Endothelial cell of umbilical vein (primary cell): ENCODE measurements at regions not wholly inside any gene's neighbourhood (a gene's known extent, or its start where the extent isn't known, plus 50 kb on each side); places are given as distances from the start of the nearest gene placed in this dataset.

Experiments
- BruUV-seq: library from RNA; stranded (reverse); fragments of 400-500 nt; replicated peaks from 2 replicates; lab custom pipeline; 2021; lab: Mats Ljungman, UMichigan
- CTCF ChIA-PET: fragments of 300-600, 350-600 bp; sonication (Branson Sonifier 250); formaldehyde crosslinking; loops from one replicate; lab custom pipeline; 2021; ENCODE audit warnings: antibody characterized with exemption, inconsistent platforms; lab: Charles Lee
- POLR2A ChIA-PET: fragments of 300-600, 350-600 bp; sonication (Branson Sonifier 250); formaldehyde crosslinking; loops from one replicate; lab custom pipeline; 2021; ENCODE audit warnings: antibody characterized with exemption, inconsistent platforms; lab: Charles Lee
- DNase-seq: peaks from one replicate; pipeline ENCODE4 v3.0.0-alpha.2; 2011; ENCODE audit warnings: low read depth, low spot score
- FAIRE-seq: peaks from 2 replicates; lab custom pipeline; 2011; peaks lifted over from hg19 to GRCh38; lab: Jason Lieb, UNC
- H2AFZ ChIP-seq: 2 replicates; pipeline ENCODE4 v1.6.0; 2012; ENCODE audit warnings: low read depth, low read length, control low read depth, inconsistent platforms
- H3K27ac ChIP-seq: 2 replicates; pipeline ENCODE4 v1.5.1; 2011; ENCODE audit warnings: low read depth, mild to moderate bottlenecking, control low read depth, low read length, moderate library complexity; ENCODE audit not compliant: insufficient read depth
- H3K27me3 ChIP-seq, 2 experiments: 2 replicates each; pipeline versions ENCODE4 v1.6.0 to v1.6.1; 2011; ENCODE audit warnings: low read length in 2 of 2, mixed read lengths in 1 of 2; ENCODE audit not compliant: control insufficient read depth in 2 of 2, insufficient read depth in 2 of 2
- H3K36me3 ChIP-seq, 2 experiments: 2 replicates in 1 of 2; 3 replicates in 1 of 2; pipeline ENCODE4 v1.5.1; 2011; ENCODE audit warnings: low read length in 2 of 2, mild to moderate bottlenecking in 1 of 2, moderate library complexity in 1 of 2; ENCODE audit not compliant: control insufficient read depth in 2 of 2, insufficient read depth in 2 of 2; ENCODE audit errors: extremely low read depth in 1 of 2
- H3K4me1 ChIP-seq: 3 replicates; pipeline ENCODE4 v1.5.1; 2011; ENCODE audit warnings: mild to moderate bottlenecking, low read length; ENCODE audit not compliant: control insufficient read depth, insufficient read depth; ENCODE audit errors: extremely low read depth
- H3K4me2 ChIP-seq: 2 replicates; pipeline ENCODE4 v1.6.1; 2011; ENCODE audit warnings: low read length, control low read depth, mixed read lengths; ENCODE audit not compliant: insufficient read depth
- H3K4me3 ChIP-seq, 3 experiments: fragments of 200-600 bp in 1 of 3; sonication (generic), shearing (Covaris generic) in 1 of 3; replicated peaks in 1 of 3; 2 replicates each; pipeline ENCODE4 v1.5.1; 2011 to 2016; ENCODE audit warnings: control low read depth in 3 of 3, low read length in 3 of 3, mild to moderate bottlenecking in 2 of 3, inconsistent platforms in 1 of 3, low read depth in 1 of 3, moderate library complexity in 1 of 3; ENCODE audit not compliant: insufficient read depth in 1 of 3
- H3K79me2 ChIP-seq: 2 replicates; pipeline ENCODE4 v1.6.0; 2012; ENCODE audit warnings: low read length, inconsistent platforms; ENCODE audit not compliant: control insufficient read depth, insufficient read depth
- H3K9ac ChIP-seq: replicated peaks from 2 replicates; pipeline ENCODE3; 2011; ENCODE audit warnings: low read length, control low read depth; ENCODE audit not compliant: insufficient read depth; ENCODE audit errors: extremely low read depth
- H3K9me1 ChIP-seq: replicated peaks from 3 replicates; pipeline ENCODE4 v1.6.0; 2011; ENCODE audit warnings: mild to moderate bottlenecking, low read length; ENCODE audit not compliant: control insufficient read depth, insufficient read depth; ENCODE audit errors: extremely low read depth
- H3K9me3 ChIP-seq: replicated peaks from 2 replicates; pipeline ENCODE4 v1.5.1; 2012; ENCODE audit warnings: low read length, inconsistent platforms; ENCODE audit not compliant: control insufficient read depth, insufficient read depth
- H4K20me1 ChIP-seq: replicated peaks from 2 replicates; pipeline ENCODE3; 2011; ENCODE audit warnings: mild to moderate bottlenecking, low read length; ENCODE audit not compliant: control insufficient read depth, insufficient read depth; ENCODE audit errors: extremely low read depth
- EZH2 ChIP-seq: IDR thresholded peaks from 2 replicates; pipeline ENCODE4 v1.6.1; 2012; ENCODE audit warnings: borderline replicate concordance, low read depth, mild to moderate bottlenecking, moderate library complexity, low read length, inconsistent platforms; ENCODE audit not compliant: severe bottlenecking
- FOS ChIP-seq: IDR thresholded peaks from 2 replicates; pipeline ENCODE4 v1.6.1; 2011; ENCODE audit warnings: mild to moderate bottlenecking, low read length, moderate library complexity, borderline replicate concordance; ENCODE audit not compliant: insufficient read depth
- GATA2 ChIP-seq: IDR thresholded peaks from 2 replicates; pipeline ENCODE4 v1.7.0; 2011; ENCODE audit warnings: low read depth, mild to moderate bottlenecking, moderate library complexity, mixed read lengths, low read length; ENCODE audit not compliant: insufficient read length, insufficient read depth
- JUN ChIP-seq: IDR thresholded peaks from 2 replicates; pipeline ENCODE4 v1.6.1; 2011; ENCODE audit warnings: borderline replicate concordance, low read depth; ENCODE audit not compliant: insufficient read length, insufficient read depth
- MYC ChIP-seq: IDR thresholded peaks from one replicate; pipeline ENCODE4 v1.6.1; 2011; ENCODE audit warnings: mild to moderate bottlenecking, low read depth, low read length
- POLR2A ChIP-seq: IDR thresholded peaks from 2 replicates; pipeline ENCODE4 v1.6.1; 2012; ENCODE audit warnings: low read depth, mild to moderate bottlenecking, control low read depth, low read length
- POLR2AphosphoS5 ChIP-seq: IDR thresholded peaks from 2 replicates; pipeline ENCODE4 v1.6.1; 2012; ENCODE audit warnings: low read depth, mild to moderate bottlenecking, control low read depth, low read length, moderate library complexity; ENCODE audit not compliant: insufficient read depth
- dilution Hi-C: fragments of 300-500 bp; cut with MboI; formaldehyde crosslinking; loops from one replicate; pipeline ENCODE4 v1.15.0; 2019; ENCODE audit warnings: low sequenced_read_pairs; ENCODE audit not compliant: extremely low pct_ligation_motif_present
- intact Hi-C: fragments of 100-400 bp; cut with micrococcal nuclease; formaldehyde crosslinking; loops from one replicate; pipeline ENCODE4 v1.10.0; 2022
- TF ChIP-seq, protein P1 (sequence below), 2 donors: IDR thresholded peaks; 1 replicate in 1 of 2; 2 replicates in 1 of 2; pipeline ENCODE4 v1.5.1; 2011; ENCODE audit warnings: low read length in 2 of 2, mild to moderate bottlenecking in 2 of 2, moderate library complexity in 2 of 2, control low read depth in 1 of 2, inconsistent platforms in 1 of 2, low read depth in 1 of 2; ENCODE audit not compliant: insufficient read depth in 1 of 2; ENCODE audit errors: extremely low read depth in 1 of 2
- TF ChIP-seq, protein P2 (sequence below): IDR thresholded peaks from 2 replicates; pipeline ENCODE4 v1.6.1; 2011; ENCODE audit not compliant: insufficient read depth, insufficient read length

DNA sequence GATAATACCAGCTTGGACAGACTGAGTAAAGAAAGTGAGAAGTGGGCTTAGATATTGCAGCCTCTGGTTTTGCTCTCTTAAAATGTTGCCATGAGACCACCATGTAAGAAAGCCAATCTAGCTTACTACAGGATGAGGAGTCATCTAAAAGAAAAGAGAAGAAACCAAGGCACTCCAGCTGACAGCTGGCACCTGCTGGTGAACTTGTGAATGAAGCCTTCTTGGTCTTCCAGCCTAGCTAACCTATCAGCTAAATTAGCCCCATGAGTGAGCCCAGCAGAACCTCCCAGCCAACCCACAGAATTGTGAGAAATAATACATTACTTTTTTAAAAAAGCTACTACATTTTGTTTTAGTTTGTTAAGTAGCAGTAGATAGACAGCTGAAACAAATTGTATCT lies 154.5 kb upstream of the QRFPR start:
- H3K4me1 ChIP-seq, result no peaks in the 10 kb centered on the region
- H3K9ac ChIP-seq, result no peak overlapping the region
- H3K79me2 ChIP-seq, result no peaks in the 10 kb centered on the region
- dilution Hi-C loops, result no loop called here
- no peak overlapping the region for H2AFZ ChIP-seq
- H4K20me1 ChIP-seq, result peaks cover 2% of the 10 kb centered on the region
- no peak overlapping the region for H3K27ac ChIP-seq
- FAIRE-seq (no peak), DNase-seq (no peak)
- intact Hi-C loops, result no loop called here
- H3K9me1 ChIP-seq, result no peaks in the 10 kb centered on the region
- H3K9me3 ChIP-seq, result no peaks in the 10 kb centered on the region
- no peaks in the 10 kb centered on the region for H3K27me3 ChIP-seq
- TF ChIP-seq, protein P1, sequence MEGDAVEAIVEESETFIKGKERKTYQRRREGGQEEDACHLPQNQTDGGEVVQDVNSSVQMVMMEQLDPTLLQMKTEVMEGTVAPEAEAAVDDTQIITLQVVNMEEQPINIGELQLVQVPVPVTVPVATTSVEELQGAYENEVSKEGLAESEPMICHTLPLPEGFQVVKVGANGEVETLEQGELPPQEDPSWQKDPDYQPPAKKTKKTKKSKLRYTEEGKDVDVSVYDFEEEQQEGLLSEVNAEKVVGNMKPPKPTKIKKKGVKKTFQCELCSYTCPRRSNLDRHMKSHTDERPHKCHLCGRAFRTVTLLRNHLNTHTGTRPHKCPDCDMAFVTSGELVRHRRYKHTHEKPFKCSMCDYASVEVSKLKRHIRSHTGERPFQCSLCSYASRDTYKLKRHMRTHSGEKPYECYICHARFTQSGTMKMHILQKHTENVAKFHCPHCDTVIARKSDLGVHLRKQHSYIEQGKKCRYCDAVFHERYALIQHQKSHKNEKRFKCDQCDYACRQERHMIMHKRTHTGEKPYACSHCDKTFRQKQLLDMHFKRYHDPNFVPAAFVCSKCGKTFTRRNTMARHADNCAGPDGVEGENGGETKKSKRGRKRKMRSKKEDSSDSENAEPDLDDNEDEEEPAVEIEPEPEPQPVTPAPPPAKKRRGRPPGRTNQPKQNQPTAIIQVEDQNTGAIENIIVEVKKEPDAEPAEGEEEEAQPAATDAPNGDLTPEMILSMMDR (IDR thresholded peaks at IDR 0.05; ENCODE audit: extremely low read depth in 1 of 2, insufficient read depth in 1 of 2, low read depth in 1 of 2, low read length in 2 of 2), result no peak
- TF ChIP-seq EZH2 (no peak), MYC (no peak), POLR2AphosphoS5 (no peak), POLR2A (no peak), JUN (no peak), FOS (no peak), GATA2 (no peak)
- TF ChIP-seq, protein P2, sequence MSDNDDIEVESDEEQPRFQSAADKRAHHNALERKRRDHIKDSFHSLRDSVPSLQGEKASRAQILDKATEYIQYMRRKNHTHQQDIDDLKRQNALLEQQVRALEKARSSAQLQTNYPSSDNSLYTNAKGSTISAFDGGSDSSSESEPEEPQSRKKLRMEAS, result no peak
- H3K4me2 ChIP-seq, result no peak overlapping the region
- ChIA-PET POLR2A (no interaction called here), CTCF (no interaction called here)
- H3K4me3 ChIP-seq, result no peak overlapping the region
- no TSS peak for BruUV-seq
- H3K36me3 ChIP-seq, result no peaks in the 10 kb centered on the region
